SK-N-SH (cell line): ENCODE measurements at regions not wholly inside any gene's neighbourhood (a gene's known extent, or its start where the extent isn't known, plus 50 kb on each side); places are given as distances from the start of the nearest gene placed in this dataset.

Experiments used
- CTCF ChIA-PET: fragments of 300-600, 350-600 bp; formaldehyde crosslinking; extraction: SDS; loops from one replicate; lab custom pipeline; 2021; lab: Yijun Ruan, JAX
- POLR2A ChIA-PET: fragments of 350-600 bp; sonication (Branson Sonifier 250); formaldehyde crosslinking; extraction: SDS; loops from one replicate; lab custom pipeline; 2020; ENCODE audit warnings: antibody characterized with exemption, inconsistent platforms; lab: Yijun Ruan, JAX
- DNase-seq: peaks from one replicate; pipeline ENCODE4 v3.0.0; 2012
- H2AFZ ChIP-seq: fragments of 200-600 bp; sonication (generic); 2 replicates; pipeline ENCODE4 v1.8.1; 2016; ENCODE audit warnings: antibody characterized with exemption, mild to moderate bottlenecking, low read depth
- H3F3A ChIP-seq: fragments of 200-600 bp; sonication (generic); replicated peaks from 2 replicates; pipeline ENCODE3; 2016; ENCODE audit warnings: antibody characterized with exemption, mild to moderate bottlenecking; ENCODE audit not compliant: insufficient read depth
- H3K27ac ChIP-seq, 2 experiments: fragments of 200-500 bp in 1 of 2; fragments of 200-600 bp in 1 of 2; sonication (Bioruptor generic) in 1 of 2; sonication (generic), shearing (Covaris generic) in 1 of 2; 2 replicates each; pipeline versions ENCODE4 v1.5.1 to v1.6.1; 2014 to 2016; ENCODE audit warnings: low read depth in 2 of 2, inconsistent platforms in 1 of 2, low read length in 1 of 2, mild to moderate bottlenecking in 1 of 2, mixed read lengths in 1 of 2
- H3K27me3 ChIP-seq: fragments of 200-600 bp; sonication (generic), shearing (Covaris generic); 2 replicates; pipeline ENCODE4 v1.6.1; 2016; ENCODE audit warnings: mixed run types; ENCODE audit not compliant: insufficient read depth
- H3K36me3 ChIP-seq, 2 experiments: fragments of 200-500 bp in 1 of 2; fragments of 200-600 bp in 1 of 2; sonication (Bioruptor generic) in 1 of 2; sonication (generic) in 1 of 2; replicated peaks in 1 of 2; 2 replicates each; pipeline versions ENCODE3 to v1.5.1; 2014 to 2016; ENCODE audit warnings: low read length in 1 of 2, mild to moderate bottlenecking in 1 of 2; ENCODE audit not compliant: insufficient read depth in 2 of 2, control insufficient read depth in 1 of 2
- H3K4me1 ChIP-seq, 2 experiments: fragments of 200-500 bp in 1 of 2; fragments of 200-600 bp in 1 of 2; sonication (Bioruptor generic) in 1 of 2; sonication (generic), shearing (Covaris generic) in 1 of 2; 2 replicates each; pipeline versions ENCODE4 v1.5.1 to v1.6.1; 2014 to 2016; ENCODE audit warnings: low read depth in 1 of 2, low read length in 1 of 2, mixed run types in 1 of 2; ENCODE audit not compliant: insufficient read depth in 2 of 2, control insufficient read depth in 1 of 2
- H3K4me2 ChIP-seq: fragments of 200-600 bp; sonication (generic), shearing (Covaris generic); 2 replicates; pipeline ENCODE4 v1.6.1; 2017; ENCODE audit warnings: mixed run types
- H3K4me3 ChIP-seq, 2 experiments: fragments of 200-500 bp in 1 of 2; fragments of 200-600 bp in 1 of 2; sonication (Bioruptor generic) in 1 of 2; sonication (generic), shearing (Covaris generic) in 1 of 2; 2 replicates each; pipeline versions ENCODE4 v1.5.1 to v1.8.1; 2014 to 2016; ENCODE audit warnings: low read depth in 2 of 2, inconsistent platforms in 1 of 2, low read length in 1 of 2, mild to moderate bottlenecking in 1 of 2, mixed read lengths in 1 of 2, moderate library complexity in 1 of 2
- H3K79me2 ChIP-seq: fragments of 200-600 bp; sonication (generic); 2 replicates; pipeline ENCODE4 v1.8.1; 2017; ENCODE audit warnings: mild to moderate bottlenecking; ENCODE audit not compliant: insufficient read depth
- H3K9ac ChIP-seq: fragments of 200-600 bp; sonication (generic); 2 replicates; pipeline ENCODE4 v1.6.1; 2017; ENCODE audit warnings: mixed run types
- H3K9me2 ChIP-seq: fragments of 200-600 bp; sonication (generic); 2 replicates; pipeline ENCODE4 v1.6.1; 2017; ENCODE audit warnings: mixed run types
- H3K9me3 ChIP-seq: fragments of 200-600 bp; sonication (generic); 2 replicates; pipeline ENCODE4 v1.6.1; 2017; ENCODE audit warnings: mixed run types, mild to moderate bottlenecking, moderate library complexity
- H4K20me1 ChIP-seq: fragments of 200-600 bp; sonication (generic); 2 replicates; pipeline ENCODE4 v1.6.1; 2017; ENCODE audit warnings: mild to moderate bottlenecking, mixed run types; ENCODE audit not compliant: insufficient read depth
- EZH2phosphoT487 ChIP-seq: fragments of 200-600 bp; sonication (generic); IDR thresholded peaks from 2 replicates; pipeline ENCODE4 v1.6.1; 2017; ENCODE audit warnings: low read depth, mixed run types, mild to moderate bottlenecking, antibody characterized with exemption, moderate library complexity, borderline replicate concordance
- FOSL2 ChIP-seq: IDR thresholded peaks from 2 replicates; pipeline ENCODE4 v1.4.0; 2012; ENCODE audit warnings: low read depth, mild to moderate bottlenecking, moderate library complexity, borderline replicate concordance
- FOXM1 ChIP-seq: IDR thresholded peaks from 2 replicates; pipeline ENCODE4 v1.4.0; 2012; ENCODE audit warnings: low read depth, mild to moderate bottlenecking
- GABPA ChIP-seq: IDR thresholded peaks from 2 replicates; pipeline ENCODE4 v1.4.0; 2012; ENCODE audit warnings: low read depth, mild to moderate bottlenecking
- GATA2 ChIP-seq: sonication (generic); formaldehyde crosslinking; IDR thresholded peaks from 2 replicates; pipeline ENCODE4 v1.5.0; 2020; ENCODE audit warnings: mild to moderate bottlenecking, missing genetic modification reagents
- JUND ChIP-seq: IDR thresholded peaks from 2 replicates; pipeline ENCODE4 v1.4.0; 2012
- MEF2A ChIP-seq: IDR thresholded peaks from 2 replicates; pipeline ENCODE4 v1.4.0; 2012; ENCODE audit warnings: low read depth, borderline replicate concordance
- MXI1 ChIP-seq: IDR thresholded peaks from 2 replicates; pipeline ENCODE4 v1.6.1; 2012; ENCODE audit warnings: mild to moderate bottlenecking, low read depth, low read length, improper control_type of control experiment
- NFIC ChIP-seq: IDR thresholded peaks from 2 replicates; pipeline ENCODE4 v1.4.0; 2012; ENCODE audit warnings: borderline replicate concordance
- PBX3 ChIP-seq: IDR thresholded peaks from 2 replicates; pipeline ENCODE4; 2012
- POLR2AphosphoS5 ChIP-seq: IDR thresholded peaks from 2 replicates; pipeline ENCODE4 v1.6.1; 2012; ENCODE audit warnings: low read depth, low read length
- SIN3A ChIP-seq: IDR thresholded peaks from 2 replicates; pipeline ENCODE4 v1.6.1; 2012; ENCODE audit warnings: low read depth, mild to moderate bottlenecking, low read length, moderate library complexity, borderline replicate concordance
- SMC3 ChIP-seq: IDR thresholded peaks from 2 replicates; pipeline ENCODE4 v1.6.1; 2012; ENCODE audit warnings: low read depth, low read length, improper control_type of control experiment
- TAF1 ChIP-seq: IDR thresholded peaks from 2 replicates; pipeline ENCODE4 v1.6.1; 2012; ENCODE audit warnings: low read depth, mild to moderate bottlenecking, low read length, moderate library complexity, borderline replicate concordance
- TCF12 ChIP-seq: IDR thresholded peaks from 2 replicates; pipeline ENCODE4 v1.4.0; 2012
- TEAD4 ChIP-seq: IDR thresholded peaks from 2 replicates; pipeline ENCODE4 v1.4.0; 2012; ENCODE audit warnings: mild to moderate bottlenecking, borderline replicate concordance; ENCODE audit not compliant: insufficient read depth
- USF1 ChIP-seq: IDR thresholded peaks from 2 replicates; pipeline ENCODE4 v1.4.0; 2012; ENCODE audit warnings: low read depth, borderline replicate concordance
- YY1 ChIP-seq: IDR thresholded peaks from 2 replicates; pipeline ENCODE4 v1.4.0; 2012; ENCODE audit warnings: low read depth, mild to moderate bottlenecking
- ZBTB33 ChIP-seq: IDR thresholded peaks from 2 replicates; pipeline ENCODE4 v1.4.0; 2012; ENCODE audit warnings: low read depth, borderline replicate concordance
- whole genome bisulfite sequencing: methylation state at CpG from one replicate; pipeline ENCODE4 v1.1.6; 2017; ENCODE audit warnings: low lambda C conversion rate; 5-methylcytosine and 5-hydroxymethylcytosine counted together

GRCh38 chr21:31592963-31593560 lies 66.4 kb upstream of the SOD1 start:
- 65% methylated on average over 13 of the region's 13 CpGs for WGBS
- DNase-seq: no peak
- Histone ChIP-seq H3K27me3 (no peaks in the 10 kb centered on the region), H3K9me2 (no peaks in the 10 kb centered on the region), H3K9me3 (no peaks in the 10 kb centered on the region), H3K4me1 (no peaks in the 10 kb centered on the region), H2AFZ (no peak overlapping the region), H3F3A (no peaks in the 10 kb centered on the region), H3K9ac (no peak overlapping the region), H3K4me3 (no peak overlapping the region), H4K20me1 (no peaks in the 10 kb centered on the region), H3K36me3 (no peaks in the 10 kb centered on the region), H3K4me2 (no peak overlapping the region), H3K79me2 (no peaks in the 10 kb centered on the region), H3K27ac (no peak overlapping the region)
- POLR2A ChIA-PET: no interaction called here
- CTCF ChIA-PET: interaction anchor here (1.6 to 2.9 kb wide), 2 partner anchors 11 to 12 kb away, joined by 5 to 20 read pairs; no protein-coding TSS in a partner anchor
- TF ChIP-seq MEF2A (no peak), SMC3 (no peak), PBX3 (no peak), MXI1 (no peak), YY1 (no peak), FOSL2 (no peak), TEAD4 (no peak), GABPA (no peak), EZH2phosphoT487 (no peak), NFIC (no peak), ZBTB33 (no peak), JUND (no peak), USF1 (no peak), TAF1 (no peak), POLR2AphosphoS5 (no peak), SIN3A (no peak), GATA2 (CRISPR knock-in tag) (no peak), FOXM1 (no peak), TCF12 (no peak)
- TF ChIP-seq, all 33 proteins: peak for 0
